H1 (cell line): ENCODE measurements at regions not wholly inside any gene's neighbourhood (a gene's known extent, or its start where the extent isn't known, plus 50 kb on each side); places are given as distances from the start of the nearest gene placed in this dataset.

Source experiments
- ASH2L ChIP-seq: fragments of 200-600, 300-600 bp; sonication (generic); IDR thresholded peaks from one replicate; pipeline ENCODE4 v1.7.1; 2017; ENCODE audit warnings: low read length
- BACH1 ChIP-seq: IDR thresholded peaks from 2 replicates; pipeline ENCODE4 v1.6.1; 2012; ENCODE audit warnings: low read length, improper control_type of control experiment
- BRCA1 ChIP-seq: IDR thresholded peaks from 2 replicates; pipeline ENCODE4 v1.6.1; 2012; ENCODE audit warnings: low read depth, low read length, improper control_type of control experiment
- CTCF ChIP-seq, 3 experiments: IDR thresholded peaks; 1 replicate in 2 of 3; 2 replicates in 1 of 3; pipeline versions ENCODE4 v1.5.1 to v1.6.1; 2011; ENCODE audit warnings: low read length in 3 of 3, mild to moderate bottlenecking in 3 of 3, inconsistent platforms in 2 of 3, low read depth in 1 of 3, moderate library complexity in 1 of 3; ENCODE audit not compliant: insufficient read depth in 1 of 3; ENCODE audit errors: control extremely low read depth in 1 of 3
- POLR2A ChIP-seq, 2 experiments: IDR thresholded peaks; 1 replicate in 1 of 2; 2 replicates in 1 of 2; pipeline ENCODE4 v1.6.1; 2011; ENCODE audit warnings: low read depth in 2 of 2, low read length in 2 of 2, mild to moderate bottlenecking in 2 of 2; ENCODE audit errors: control extremely low read depth in 1 of 2
- RBBP5 ChIP-seq: IDR thresholded peaks from 2 replicates; pipeline ENCODE4 v1.7.1; 2012; ENCODE audit warnings: low read depth, mild to moderate bottlenecking, inconsistent platforms, low read length, moderate library complexity, borderline replicate concordance
- RFX5 ChIP-seq: IDR thresholded peaks from 2 replicates; pipeline ENCODE4 v1.6.1; 2011; ENCODE audit warnings: low read depth, low read length, improper control_type of control experiment, borderline replicate concordance
- SP4 ChIP-seq: IDR thresholded peaks from 2 replicates; pipeline ENCODE4 v1.6.1; 2012; ENCODE audit warnings: low read length, inconsistent platforms
- YY1 ChIP-seq: IDR thresholded peaks from 2 replicates; pipeline ENCODE4 v1.6.1; 2011; ENCODE audit warnings: low read depth, mild to moderate bottlenecking, low read length

GRCh38 chr21:38139380-38140168 is 117.2 kb upstream of the KCNJ15 start:
- no peak for TF ChIP-seq RFX5
- TF ChIP-seq CTCF (IDR thresholded peaks at IDR 0.05; ENCODE audit: control extremely low read depth in 1 of 3, insufficient read depth in 1 of 3, low read depth in 1 of 3, low read length in 3 of 3) = no peak
- TF ChIP-seq SP4 = no peak
- TF ChIP-seq RBBP5 = no peak
- TF ChIP-seq POLR2A (IDR thresholded peaks at IDR 0.05; ENCODE audit: control extremely low read depth in 1 of 2, low read depth in 2 of 2, low read length in 2 of 2) = no peak
- no peak for TF ChIP-seq BRCA1
- no peak for TF ChIP-seq YY1
- TF ChIP-seq ASH2L = no peak
- TF ChIP-seq BACH1 = no peak
